ENCODE measurements at regions not wholly inside any gene's neighbourhood (a gene's known extent, or its start where the extent isn't known, plus 50 kb on each side); places are given as distances from the start of the nearest gene placed in this dataset.

GRCh38 chr2:114167799-114168198 lies 274.6 kb upstream of the DPP10 start:
- TF ChIP-seq ZSCAN23 (tag by site-specific recombination; IDR thresholded peaks at IDR 0.05) (no peak), ZNF707 (tag by site-specific recombination; IDR thresholded peaks at IDR 0.05) (no peak), ZNF132 (tag by site-specific recombination; IDR thresholded peaks at IDR 0.05; ENCODE audit: borderline replicate concordance) (no peak), ZNF16 (tag by site-specific recombination; IDR thresholded peaks at IDR 0.05; ENCODE audit: low read depth) (no peak), ZNF239 (tag by site-specific recombination; IDR thresholded peaks at IDR 0.05) (no peak), KLF10 (tag by site-specific recombination; IDR thresholded peaks at IDR 0.05) (no peak), TRIM28 (IDR thresholded peaks at IDR 0.05; ENCODE audit: borderline replicate concordance, low read length) (no peak), ZNF248 (tag by site-specific recombination; IDR thresholded peaks at IDR 0.05) (no peak)
- no peaks in the 10 kb centered on the region for H3K4me1 ChIP-seq (ENCODE audit: control insufficient read depth, insufficient read depth, low read length)
- H3K36me3 ChIP-seq (ENCODE audit: control insufficient read depth in 2 of 2, insufficient read depth in 1 of 2, low read length in 2 of 2) = no peaks in the 10 kb centered on the region
- ChIA-PET CTCF (interaction anchor here (0.6 kb wide), 1 partner anchor 990 kb away, joined by 4 read pairs; no protein-coding TSS in a partner anchor), POLR2A (no interaction called here)
- no peaks in the 10 kb centered on the region for H3K9me3 ChIP-seq (ENCODE audit: control insufficient read depth, insufficient read depth, low read depth, low read length)
- no peak overlapping the region for H3K4me3 ChIP-seq (ENCODE audit: low read depth, low read length)
- H3K27ac ChIP-seq (ENCODE audit: extremely low read depth, low read depth, low read length) = no peak overlapping the region

- ChIA-PET CTCF (no interaction called here), POLR2A (no interaction called here)
- Histone ChIP-seq H3K27ac (ENCODE audit: extremely low read depth, low read depth, low read length) (no peak overlapping the region), H3K4me1 (ENCODE audit: control insufficient read depth, insufficient read depth, low read length) (no peaks in the 10 kb centered on the region), H3K9me3 (ENCODE audit: control insufficient read depth, insufficient read depth, low read depth, low read length) (no peaks in the 10 kb centered on the region), H3K4me3 (ENCODE audit: low read depth, low read length) (no peak overlapping the region), H3K36me3 (ENCODE audit: control insufficient read depth in 2 of 2, insufficient read depth in 1 of 2, low read length in 2 of 2) (no peaks in the 10 kb centered on the region)
- TF ChIP-seq IKZF3 (tag by site-specific recombination; IDR thresholded peaks at IDR 0.05) (no peak), SP2 (tag by site-specific recombination; IDR thresholded peaks at IDR 0.05) (no peak), ZNF530 (tag by site-specific recombination; IDR thresholded peaks at IDR 0.05; ENCODE audit: low read depth) (no peak), ZNF169 (tag by site-specific recombination; IDR thresholded peaks at IDR 0.05) (no peak), ZNF174 (tag by site-specific recombination; IDR thresholded peaks at IDR 0.05) (no peak), ZNF449 (tag by site-specific recombination; IDR thresholded peaks at IDR 0.05) (no peak), MZF1 (tag by site-specific recombination; IDR thresholded peaks at IDR 0.05; ENCODE audit: borderline replicate concordance) (no peak), ZNF138 (tag by site-specific recombination; IDR thresholded peaks at IDR 0.05; ENCODE audit: borderline replicate concordance) (no peak), ZNF776 (tag by site-specific recombination; IDR thresholded peaks at IDR 0.05; ENCODE audit: borderline replicate concordance) (no peak), KLF9 (tag by site-specific recombination; IDR thresholded peaks at IDR 0.05; ENCODE audit: low read depth) (no peak), ZFP41 (tag by site-specific recombination; IDR thresholded peaks at IDR 0.05; ENCODE audit: borderline replicate concordance) (no peak)
These were observed 272.4 kb upstream of the DPP10 start for GRCh38 chr2:114170070-114170469.

GRCh38 chr2:114175507-114175906 lies 266.9 kb upstream of the DPP10 start:
- no peaks in the 10 kb centered on the region for H3K36me3 ChIP-seq (ENCODE audit: control insufficient read depth in 2 of 2, insufficient read depth in 1 of 2, low read length in 2 of 2)
- no peak overlapping the region for H3K4me3 ChIP-seq (ENCODE audit: low read depth, low read length)
- TF ChIP-seq ZNF248 (tag by site-specific recombination; IDR thresholded peaks at IDR 0.05) = no peak
- no peak for TF ChIP-seq EGR2 (tag by site-specific recombination; IDR thresholded peaks at IDR 0.05; ENCODE audit: low read depth)
- no peak for TF ChIP-seq PRDM4 (tag by site-specific recombination; IDR thresholded peaks at IDR 0.05)
- no peak for TF ChIP-seq ZNF621 (tag by site-specific recombination; IDR thresholded peaks at IDR 0.05)
- no peak for TF ChIP-seq ZNF596 (tag by site-specific recombination; IDR thresholded peaks at IDR 0.05)
- no peak overlapping the region for H3K27ac ChIP-seq (ENCODE audit: extremely low read depth, low read depth, low read length)
- H3K4me1 ChIP-seq (ENCODE audit: control insufficient read depth, insufficient read depth, low read length) = no peaks in the 10 kb centered on the region
- CTCF ChIA-PET = no interaction called here
- no peaks in the 10 kb centered on the region for H3K9me3 ChIP-seq (ENCODE audit: control insufficient read depth, insufficient read depth, low read depth, low read length)
- POLR2A ChIA-PET = no interaction called here

All from HEK293 (cell line).